GM19438 (cell line): ENCODE measurements at regions not wholly inside any gene's neighbourhood (a gene's known extent, or its start where the extent isn't known, plus 50 kb on each side); places are given as distances from the start of the nearest gene placed in this dataset.

ENCODE experiments used
- ATAC-seq: cut with Tn5 transposase; IDR thresholded peaks from one replicate; pipeline ENCODE4 v1.9.1; 2021; ENCODE audit warnings: low read depth; ENCODE audit not compliant: unreplicated experiment

DNA sequence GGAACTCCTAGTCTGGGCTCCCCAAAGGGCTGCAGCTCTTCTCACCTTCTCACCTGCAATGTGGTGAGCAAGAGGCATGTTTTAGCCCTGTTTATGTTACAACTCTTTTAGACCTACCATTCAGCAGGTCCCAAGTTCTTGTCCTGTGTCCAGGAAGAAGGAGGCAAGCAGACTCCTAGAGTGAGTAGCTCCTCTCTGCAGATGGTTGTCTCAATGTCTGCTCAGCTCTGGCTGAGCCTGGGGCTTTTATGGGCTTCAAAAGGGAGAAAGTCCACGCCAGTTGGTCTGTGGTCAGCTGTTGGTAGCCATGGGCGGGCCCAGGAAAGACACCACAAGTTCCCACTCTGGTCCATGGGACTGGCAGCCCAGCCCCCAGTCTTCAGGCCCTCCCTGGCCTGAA is 148.1 kb upstream of the HS6ST1 start:
- ATAC-seq = no peak

DNA sequence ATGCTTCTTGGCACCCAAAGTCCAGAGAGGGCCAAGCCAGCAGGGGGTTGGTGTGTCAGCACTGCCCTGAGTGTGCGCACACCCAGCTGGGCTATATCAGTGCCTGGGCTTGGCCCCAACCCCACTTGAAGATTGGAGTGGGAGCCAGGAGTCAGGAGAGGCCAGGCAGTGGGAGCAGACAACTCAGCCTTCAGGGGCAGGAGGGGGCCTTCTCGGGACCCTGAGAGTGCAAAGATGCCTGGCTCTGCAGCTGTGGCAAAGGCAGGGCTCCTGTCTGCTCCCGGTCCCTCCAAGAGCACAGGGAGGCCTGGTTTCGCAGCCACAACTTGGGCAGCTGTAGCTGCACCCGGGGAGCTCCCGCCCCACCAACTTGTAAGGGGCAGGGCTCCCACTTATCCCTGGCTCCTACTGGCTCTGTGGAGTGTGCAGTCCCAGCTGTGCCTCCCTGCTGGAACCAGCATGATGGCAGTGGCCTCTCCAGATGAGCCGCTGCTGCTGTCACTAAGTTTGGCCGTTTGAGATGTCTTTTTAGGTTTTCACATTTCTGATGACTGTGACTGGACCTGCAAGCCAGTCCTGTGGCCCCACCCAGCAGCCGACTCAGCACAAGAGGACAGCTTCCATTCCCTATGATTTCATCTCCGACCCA is 148.8 kb upstream of the HS6ST1 start:
- no peak for ATAC-seq

DNA sequence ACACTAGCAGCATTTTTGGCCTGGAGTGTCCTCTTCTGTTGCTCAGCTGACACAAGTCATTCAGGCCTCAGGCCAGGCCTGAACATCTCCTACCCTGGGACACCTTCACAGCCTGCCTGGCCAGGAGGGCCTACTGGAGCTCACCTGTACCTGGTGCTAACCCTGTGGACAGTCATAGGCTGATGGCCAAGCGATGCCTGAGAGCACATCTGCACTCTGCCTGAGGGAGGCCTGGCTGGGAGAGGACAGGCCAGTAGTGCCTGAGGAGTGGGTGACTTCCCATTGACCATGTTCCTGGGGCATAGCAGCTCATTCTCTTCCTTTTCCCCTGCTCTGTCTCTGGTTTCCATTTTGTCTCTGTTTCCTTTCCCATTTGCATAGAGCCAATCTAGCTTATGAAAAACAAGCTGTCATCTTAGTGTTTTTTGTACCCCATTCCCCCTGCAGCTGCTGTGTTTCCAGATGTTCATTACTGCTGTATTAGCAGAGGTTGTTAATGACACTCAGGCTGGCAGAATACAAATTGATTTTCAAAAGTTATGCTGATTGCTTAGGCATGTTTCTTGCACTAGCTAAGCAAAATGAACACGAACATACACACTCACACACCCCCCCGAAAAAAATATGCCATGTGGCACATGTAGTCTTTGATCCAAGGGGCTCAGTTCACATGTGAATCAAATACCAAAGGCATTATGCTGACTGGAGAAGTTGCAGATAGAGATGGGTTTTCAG is 149.7 kb upstream of the HS6ST1 start:
- ATAC-seq = no peak

DNA sequence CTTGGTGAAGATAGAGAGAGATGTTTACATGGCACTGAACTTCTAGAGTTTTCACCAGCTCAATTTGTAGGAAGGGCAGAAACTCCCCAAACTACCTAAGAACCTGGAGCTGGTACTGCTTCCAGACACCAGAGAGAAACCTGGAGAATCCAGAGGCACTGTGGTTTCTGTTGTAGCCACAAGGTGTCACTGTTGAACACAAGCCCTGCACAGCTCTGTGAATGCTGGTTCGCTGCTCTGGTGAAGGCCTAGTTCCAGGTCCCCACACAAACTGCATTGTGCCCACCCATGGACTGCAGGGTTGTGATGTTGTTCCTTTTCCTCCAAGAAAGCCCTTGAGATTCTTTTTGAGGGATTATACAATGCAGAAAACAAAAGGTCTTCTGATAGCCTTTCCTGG is 150.5 kb upstream of the HS6ST1 start:
- no peak for ATAC-seq

DNA sequence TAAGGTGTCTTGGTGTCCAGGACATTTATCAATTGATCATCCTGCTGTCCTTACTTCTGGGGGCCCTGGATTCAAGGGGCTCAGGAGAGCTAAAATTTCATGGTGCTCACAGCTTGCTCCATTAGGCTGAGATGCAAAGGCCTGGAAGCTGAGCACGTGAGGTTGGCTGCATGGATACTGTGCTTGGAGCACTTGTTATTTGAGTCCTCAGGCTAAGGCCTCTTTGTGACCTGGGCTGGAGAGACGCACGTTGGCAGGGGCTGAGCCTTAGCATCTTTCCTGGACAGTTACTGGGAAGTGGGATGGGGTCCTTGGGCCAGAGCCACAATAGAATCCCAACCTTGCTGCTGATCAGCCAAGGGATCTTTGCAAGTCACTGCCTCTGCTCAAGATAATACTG is 151.2 kb upstream of the HS6ST1 start:
- no peak for ATAC-seq

DNA sequence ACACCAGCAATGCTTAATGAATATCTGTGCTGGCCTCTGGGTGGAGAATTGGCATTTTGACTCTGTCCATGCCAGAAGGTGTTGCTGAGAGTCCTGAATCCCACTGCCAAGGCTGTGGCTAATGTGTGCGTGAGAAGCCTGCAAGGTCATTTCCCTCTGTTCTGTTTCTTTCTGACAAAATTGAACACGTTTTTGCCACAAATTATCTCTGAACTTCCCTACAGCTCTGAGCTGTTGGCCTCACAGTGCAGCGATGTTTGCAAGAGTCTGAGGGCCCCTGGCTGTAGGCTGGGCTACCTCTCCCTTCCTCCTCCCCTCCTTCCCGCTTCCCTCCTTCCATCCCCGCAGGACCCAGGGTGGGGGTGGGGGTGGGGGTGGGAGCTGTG is 154.1 kb upstream of the HS6ST1 start:
- no peak for ATAC-seq

DNA sequence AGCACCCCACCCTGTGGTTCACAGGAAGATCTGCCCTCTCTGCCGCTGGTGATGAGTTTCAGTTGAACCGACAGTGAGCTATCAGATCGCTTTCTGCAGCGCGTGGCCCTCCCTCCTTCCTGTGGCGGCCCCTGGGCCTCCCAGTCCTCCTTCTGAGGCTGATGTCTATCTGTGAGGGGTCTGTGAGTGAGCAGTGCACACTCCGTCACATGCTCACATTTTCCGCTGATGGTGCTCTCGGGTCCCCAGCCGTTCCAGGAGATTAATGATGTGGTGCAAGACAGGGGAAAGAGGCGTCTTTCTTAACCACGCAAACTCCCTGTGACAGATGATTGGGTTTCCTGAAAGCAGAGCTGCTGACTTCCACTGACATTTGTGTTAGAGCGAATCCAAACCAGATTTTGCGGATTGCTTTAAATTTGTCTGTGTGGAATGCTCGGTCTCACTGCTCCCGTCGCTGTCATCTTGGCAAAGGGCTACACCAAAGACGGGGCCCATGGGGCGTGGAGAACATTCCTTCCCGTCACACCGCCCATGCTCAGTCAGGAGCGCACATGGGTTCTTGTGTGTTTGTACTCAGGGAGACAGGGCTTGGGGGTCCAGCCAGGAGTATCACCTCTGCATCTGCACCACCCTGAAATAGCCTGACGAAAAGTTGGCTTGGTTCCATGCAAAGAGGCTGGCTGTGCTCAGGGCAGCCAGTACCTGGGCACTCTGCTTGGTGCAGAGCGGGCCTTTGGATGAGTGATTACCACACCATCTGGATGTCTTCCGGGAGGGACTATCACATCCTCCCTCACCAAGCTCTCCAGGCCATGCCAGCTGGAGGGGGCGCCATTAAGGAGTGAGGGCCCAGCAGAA is 154.7 kb upstream of the HS6ST1 start:
- peak; percentile 59 for ATAC-seq

DNA sequence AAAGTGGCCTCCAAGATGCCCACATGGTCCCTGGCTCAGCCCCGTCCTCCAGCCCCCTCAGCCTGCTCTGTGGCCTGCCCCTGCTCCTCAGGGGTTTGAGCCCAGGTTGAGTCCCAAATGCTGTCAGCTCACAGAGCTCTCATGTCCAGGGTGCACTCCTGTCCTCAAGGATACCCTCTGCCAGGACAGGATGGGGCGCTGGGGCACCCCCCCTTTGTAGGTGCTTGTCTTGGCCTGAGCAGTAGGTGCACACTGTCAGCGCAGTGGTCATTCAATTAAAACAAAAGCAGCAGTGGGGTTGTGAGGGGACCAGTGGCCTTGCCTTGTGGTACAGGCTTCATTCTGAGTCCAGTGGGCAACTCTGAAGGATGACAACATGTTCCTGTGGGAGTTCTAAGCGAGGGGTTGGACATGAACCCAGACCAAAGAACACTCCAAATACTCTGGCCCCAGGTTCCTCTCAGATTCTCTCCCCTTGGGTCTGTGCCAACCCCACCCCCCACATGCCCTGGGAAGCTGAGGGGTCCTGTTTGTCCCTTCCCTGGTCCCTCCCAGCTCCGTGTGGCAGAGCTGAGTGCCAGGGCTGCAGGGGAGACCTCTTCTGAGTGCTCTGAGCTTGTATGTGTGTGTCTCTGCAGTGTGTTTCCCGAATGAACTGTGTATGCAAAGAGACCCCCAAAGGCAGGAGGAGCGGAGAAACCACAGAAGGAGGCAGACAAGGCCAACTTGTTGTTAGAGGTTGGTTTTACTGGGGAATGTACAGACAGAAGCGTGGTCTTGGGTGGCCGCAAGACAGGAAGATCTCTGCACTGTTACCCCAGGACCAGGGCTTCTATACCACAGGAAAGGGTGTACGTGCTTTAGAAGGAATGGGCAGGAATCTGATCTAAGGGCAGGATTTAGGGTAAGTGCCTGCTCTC is 155.6 kb upstream of the HS6ST1 start:
- ATAC-seq = no peak

DNA sequence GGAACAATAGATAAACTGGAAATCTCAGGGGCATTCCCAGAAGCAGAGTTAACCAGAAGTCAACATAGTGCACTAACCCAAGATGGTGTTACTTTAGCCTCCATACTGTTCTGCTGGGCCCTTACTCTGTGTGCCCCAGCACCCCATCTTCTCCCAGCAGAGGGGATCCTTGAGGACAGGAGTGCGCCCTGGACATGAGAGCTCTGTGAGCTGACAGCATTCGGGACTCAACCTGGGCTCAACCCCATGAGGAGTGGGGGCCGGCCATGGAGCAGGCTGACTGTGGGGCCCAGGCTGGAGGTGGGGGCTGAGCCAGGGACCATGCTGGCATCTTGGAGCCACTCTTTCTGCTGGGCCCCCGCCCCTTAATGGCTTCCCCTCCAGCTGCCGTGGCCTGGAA is 156.3 kb upstream of the HS6ST1 start:
- ATAC-seq = no peak

DNA sequence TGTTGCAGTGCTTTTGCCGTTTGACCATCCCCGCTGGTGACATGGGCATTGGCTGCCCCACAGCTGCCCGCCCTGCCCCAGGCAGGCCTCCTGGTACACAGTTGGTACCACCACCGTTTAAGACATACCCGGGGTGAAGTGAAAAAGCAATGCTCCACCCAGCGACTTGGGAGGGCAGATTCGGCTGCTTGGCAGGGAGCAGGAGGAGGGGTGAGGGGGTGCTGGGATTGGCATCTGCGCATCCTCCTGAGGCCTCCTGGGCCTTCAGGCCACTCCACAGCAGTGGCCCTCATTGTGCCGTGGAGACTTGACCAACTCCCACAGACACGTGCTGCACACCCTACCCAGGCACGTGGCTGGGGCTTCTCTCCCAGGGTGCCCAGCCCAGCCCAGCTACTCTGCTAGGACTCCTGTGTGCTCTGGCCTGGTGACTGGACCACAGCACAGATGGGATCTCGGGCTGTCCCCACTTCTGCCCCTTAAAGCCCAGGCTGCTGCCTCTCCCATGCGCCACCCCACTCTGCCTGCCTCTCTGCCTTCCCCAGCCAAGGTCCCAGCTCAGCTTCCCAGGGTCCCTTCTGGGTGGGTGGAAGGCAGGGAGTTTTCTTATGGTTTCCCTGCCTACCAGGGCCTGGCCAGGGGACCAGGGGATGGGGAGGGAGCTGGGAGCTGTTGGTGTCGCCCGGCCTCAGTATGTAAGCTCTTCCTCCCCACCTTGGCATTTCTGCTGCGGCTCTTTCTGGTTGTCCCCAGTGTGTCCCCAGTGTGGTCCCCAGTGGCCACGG is 157.0 kb upstream of the HS6ST1 start:
- no peak for ATAC-seq

DNA sequence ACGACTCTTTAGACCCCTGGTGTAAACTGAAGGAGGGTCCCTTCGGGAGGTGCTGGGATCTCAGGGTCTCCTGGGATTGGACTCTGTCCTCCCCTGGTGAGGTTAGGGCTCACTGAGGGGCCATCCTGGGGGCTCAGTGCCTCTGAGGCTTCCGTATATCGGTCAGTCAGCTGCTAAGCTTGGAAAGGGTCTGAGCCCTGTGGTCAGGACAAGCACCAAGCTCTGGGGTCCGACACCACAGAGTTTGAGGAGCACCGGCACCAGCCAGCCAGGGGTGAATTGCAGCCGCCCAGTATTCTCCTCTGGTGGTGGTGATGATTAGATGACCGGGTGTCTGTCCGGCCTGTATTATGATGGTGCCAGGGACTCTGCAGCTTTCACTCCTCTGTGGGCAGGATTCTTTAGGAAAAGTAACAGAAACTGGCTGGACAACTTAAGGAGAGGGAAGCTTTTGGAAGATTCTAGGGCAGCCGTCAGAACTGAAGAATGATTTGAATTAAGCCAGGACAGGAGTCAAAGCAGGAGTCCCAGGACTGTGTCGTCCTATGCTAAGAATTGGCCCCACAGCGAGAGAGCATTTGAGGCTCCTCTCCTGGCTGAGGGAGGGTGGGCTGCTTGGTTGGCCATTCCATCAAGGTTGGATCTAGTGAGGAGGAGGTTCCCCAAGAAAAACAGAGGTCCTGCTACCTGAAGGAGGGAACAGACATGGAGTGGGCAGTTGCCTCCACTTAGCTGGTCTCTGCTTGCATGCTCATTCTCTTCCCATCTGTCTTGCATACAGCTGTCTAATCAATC is 158.6 kb upstream of the HS6ST1 start:
- ATAC-seq = no peak

DNA sequence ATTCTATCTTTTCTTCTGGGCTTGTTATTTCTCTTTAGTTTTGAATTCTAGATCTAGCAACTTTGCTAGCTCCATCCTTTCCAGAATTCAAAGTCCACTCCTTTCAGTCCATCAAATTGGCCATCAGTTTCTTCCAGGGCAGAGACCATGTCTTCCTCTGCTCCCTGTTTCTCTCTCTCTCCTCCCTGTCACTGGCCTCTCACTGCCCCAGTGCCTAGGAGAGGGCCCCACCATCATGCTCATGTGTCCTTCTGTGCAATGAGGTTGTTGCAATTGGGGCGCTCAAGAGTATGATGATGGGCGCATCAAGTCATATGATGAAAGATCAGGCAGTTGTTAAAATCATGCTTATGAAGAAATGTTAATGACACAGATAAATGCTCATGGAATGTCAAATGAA is 159.2 kb upstream of the HS6ST1 start:
- no peak for ATAC-seq

DNA sequence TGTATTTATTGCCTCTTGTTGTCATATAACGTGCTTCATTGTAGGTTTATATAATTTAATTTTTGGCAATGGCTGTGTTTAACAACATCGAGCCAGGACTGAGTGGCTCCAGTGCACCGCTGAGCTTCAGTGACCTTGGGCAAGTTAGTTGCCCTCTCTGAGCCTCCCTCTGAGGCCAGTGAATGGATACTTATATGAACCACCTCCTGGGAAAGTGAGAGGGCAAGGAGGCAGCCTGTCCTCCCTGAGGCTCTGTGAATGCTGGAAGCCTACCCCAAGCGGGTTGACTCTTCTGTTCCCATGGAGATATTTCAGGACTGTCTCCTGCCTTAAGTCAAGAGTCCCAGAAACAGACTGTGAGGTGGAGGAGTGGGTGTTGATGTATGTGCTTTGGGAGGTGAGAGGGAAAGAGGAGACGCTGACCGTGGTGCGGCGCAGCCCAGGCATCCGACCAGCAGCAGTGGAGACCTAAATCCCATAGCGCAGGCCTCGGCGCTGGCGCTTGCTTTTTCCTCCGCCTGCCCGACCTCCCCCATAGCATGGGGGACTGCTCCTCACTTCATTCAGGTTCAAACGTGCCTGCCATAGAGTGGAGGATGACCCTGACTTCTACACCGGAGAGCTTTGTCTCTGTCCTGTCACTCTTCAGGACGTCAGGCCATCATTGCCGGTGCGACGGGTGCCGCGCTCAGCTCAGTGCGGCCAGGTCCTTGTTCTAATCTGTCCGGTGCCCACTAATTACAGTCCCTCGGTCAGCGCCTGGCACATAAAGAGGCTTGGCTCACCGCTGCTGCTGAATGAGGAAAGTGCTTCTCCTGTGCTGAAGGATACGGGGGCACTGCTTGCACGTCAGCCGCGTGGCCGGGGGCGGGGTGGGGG is 167.3 kb upstream of the HS6ST1 start:
- ATAC-seq = no peak

DNA sequence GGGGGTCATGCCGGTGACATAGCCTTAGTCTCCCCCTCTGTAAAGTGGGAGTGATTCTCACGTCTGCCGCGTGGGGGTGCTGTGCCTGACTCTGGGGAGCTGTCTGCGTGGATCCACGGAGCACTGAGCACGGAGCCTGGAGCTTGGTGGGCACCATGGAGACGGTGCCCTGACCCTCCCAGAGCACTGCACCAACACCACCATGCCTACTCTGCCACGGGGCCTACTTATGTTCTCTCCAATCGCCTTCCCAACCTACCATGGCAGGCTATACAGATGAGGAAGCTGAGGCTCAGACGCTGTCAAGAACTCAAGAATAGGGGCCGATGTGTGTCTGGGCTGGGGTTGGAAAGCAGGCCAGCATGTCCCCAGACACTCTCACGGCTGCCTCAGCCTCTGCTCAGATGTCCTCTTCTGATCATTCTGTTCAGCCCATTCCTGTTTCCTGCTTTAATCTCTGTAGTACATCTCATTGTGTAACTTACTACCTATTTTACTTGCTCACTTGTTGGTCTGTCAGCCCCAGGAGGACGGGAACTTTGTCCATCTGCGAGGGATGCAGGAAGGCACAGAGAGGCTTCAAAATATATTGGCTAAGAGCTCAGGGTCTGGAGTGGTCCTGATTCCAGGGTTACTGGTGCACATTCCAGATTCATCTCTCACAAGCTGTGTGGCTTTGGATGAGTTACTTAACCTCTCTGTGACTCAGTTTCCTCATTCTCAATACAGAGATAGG is 168.1 kb upstream of the HS6ST1 start:
- no peak for ATAC-seq

DNA sequence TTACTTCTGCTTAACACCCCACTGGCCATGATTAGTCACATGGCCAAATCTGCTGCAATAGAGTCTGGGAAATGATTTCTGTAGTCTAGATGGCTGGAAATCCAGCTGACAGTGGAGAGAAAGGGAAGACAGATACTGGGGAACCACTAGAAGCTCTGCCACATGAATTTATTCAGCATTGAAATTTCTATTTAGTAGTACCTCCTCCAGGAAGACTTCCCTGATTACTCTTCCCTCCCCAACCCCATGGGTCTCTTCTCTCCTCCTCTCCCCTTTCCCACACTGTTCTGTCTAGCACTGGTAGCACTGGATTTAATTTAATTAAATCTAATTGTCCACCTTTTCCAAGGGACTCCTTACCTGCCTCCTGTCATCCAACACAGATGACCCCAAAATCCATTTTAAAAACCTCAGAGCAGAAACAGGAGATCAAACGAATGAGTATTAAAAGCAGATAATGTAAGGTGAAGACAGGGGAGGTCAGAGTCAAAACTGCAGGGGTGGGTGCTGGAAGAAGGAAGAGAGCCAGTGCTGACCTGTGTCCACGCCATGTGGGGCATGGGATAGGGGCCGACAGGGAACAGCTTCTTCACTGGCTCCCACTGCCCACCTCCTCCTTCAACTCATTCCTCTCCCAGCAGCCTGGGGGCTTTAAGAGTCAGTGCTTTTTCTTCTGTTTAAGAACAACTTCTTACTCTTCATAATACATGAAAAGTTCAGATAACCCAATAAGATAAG is 169.2 kb upstream of the HS6ST1 start:
- ATAC-seq = no peak

DNA sequence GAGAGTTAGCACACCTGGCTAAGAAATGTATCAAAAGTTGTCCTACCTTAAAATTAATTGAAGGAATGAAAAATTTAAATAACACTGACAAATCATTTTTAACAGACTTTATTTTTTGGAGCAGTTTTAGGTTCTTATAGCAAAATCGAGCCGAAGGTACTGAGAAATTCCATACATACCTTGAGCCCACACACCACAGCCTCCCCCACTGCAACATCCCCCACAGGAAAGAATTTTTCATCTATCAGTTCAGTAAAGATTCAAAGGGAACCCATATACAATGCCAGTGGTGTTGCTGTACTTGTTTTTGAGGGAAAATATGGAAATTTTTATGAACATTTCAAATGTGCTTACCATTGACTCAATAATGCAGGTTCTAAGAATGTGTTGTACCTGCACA is 169.8 kb upstream of the HS6ST1 start:
- no peak for ATAC-seq
